ENCODE measurements at regions not wholly inside any gene's neighbourhood (a gene's known extent, or its start where the extent isn't known, plus 50 kb on each side); places are given as distances from the start of the nearest gene placed in this dataset.
"Not testable (repeated sequence)": the region's sequence is repeated elsewhere in the genome, so short reads cannot be mapped to it uniquely, and the experiment has no call there.

DNA sequence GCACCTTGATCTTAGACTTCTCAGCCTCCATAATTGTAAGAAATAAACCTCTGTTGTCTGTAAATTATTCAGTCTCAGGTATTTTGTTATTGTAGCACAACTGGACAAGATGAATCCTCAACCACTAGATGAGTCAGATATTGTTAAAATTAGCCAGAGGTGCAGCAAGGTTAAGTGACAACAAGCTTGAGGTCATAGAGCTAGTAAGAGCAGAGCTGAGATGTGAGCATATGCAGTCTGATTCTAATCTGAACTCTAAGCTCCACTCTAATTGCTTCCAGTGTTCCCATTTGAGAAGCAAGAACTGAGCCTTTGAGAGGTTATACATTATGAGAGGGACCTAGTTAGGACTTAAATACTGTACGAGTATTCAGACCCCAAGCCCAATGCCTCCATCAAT, 93.1 kb downstream of the FZD1 start:
- no peak for DNase-seq

DNA sequence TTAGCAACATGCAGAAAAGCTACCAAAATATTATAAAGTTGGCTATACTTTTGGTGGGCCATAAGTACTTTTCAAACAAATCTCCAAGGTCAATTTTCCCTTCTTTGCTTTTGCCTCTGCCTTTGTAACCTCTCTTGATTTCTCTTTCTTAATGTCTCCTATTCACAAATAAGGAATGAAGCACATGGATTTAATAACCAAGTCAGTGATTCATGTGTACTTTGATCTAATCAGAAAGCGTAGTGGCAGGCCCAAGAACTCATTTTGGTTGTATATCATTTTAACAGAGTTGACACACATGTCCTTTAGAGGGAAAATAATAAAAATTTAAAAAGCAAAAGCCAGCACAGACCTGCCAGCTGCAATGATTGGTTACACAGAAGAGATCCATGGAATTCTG, 93.7 kb downstream of the FZD1 start:
- no peak for DNase-seq

- no peak for DNase-seq
Measured at GRCh38 chr7:91358303-91358702, 94.1 kb downstream of the FZD1 start.

- DNase-seq = not testable (repeated sequence)
Measured at GRCh38 chr7:91365097-91365496, 100.9 kb downstream of the FZD1 start.

GRCh38 chr7:91366091-91366490, 101.9 kb downstream of the FZD1 start:
- DNase-seq = no peak

- DNase-seq = no peak
Measured at GRCh38 chr7:91367812-91368578, 103.8 kb downstream of the FZD1 start.

DNA sequence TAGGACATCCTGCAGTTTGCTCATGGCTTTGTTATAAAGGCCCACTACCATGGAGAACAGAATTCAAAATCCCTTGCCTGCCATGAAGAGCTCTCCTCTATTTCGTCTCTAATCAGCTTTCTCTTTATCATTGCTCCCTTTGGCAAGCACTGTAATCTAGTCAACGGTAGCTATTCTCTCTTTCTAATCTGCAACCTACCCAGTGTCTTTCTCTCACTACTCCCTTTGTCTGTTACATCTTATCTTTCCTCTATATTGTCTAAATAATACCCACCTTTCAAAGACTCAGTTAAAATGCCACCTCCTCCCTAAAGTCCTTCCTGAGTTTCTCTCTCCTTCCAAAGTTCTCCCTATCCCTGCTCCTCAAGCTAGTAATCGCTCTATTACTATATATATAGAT, 108.1 kb downstream of the FZD1 start:
- no peak for DNase-seq

GRCh38 chr7:91373111-91373800, 109.0 kb downstream of the FZD1 start:
- DNase-seq = no peak

- DNase-seq = no peak
Measured at GRCh38 chr7:91374321-91374989, 110.2 kb downstream of the FZD1 start.

DNA sequence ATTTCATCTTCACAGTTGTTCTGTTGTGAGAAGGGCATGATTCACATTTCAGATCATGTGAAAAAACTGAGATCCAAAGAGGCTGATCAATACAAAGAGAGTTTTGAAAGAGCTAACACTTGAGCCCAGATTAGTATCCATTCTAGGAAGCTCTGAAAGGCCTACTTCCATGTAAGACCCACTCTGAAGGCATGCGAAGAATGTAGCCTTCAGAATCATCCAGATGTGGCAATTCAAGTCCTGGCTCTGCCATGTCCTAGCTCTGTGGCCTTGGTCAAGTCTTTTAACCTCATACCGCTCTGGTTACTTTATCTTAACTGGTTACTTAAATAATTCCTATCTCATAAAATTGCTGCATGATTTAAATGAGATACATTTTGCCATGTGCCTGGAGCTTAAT, 111.1 kb downstream of the FZD1 start:
- no peak for DNase-seq

DNA sequence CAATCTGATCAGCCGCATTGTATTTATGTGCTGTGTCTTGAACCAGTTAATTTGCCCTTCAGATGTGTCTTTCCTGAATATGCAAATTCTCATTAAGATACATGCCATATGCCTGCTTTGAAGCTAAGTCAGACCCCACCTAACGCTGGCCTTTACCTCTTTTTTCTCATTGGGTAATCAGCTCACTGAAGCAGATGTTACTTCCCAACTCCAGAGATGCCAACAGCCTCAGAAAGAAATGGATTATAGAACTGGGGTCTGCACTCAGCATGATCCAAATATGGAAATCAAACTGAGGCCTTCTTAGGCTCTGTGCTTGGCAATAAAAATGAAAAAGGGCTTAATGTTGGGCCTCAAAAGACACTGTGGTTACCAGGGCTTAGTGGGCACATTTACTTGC, 113.9 kb downstream of the FZD1 start:
- no peak for DNase-seq

GRCh38 chr7:91379236-91379635, 115.0 kb downstream of the FZD1 start:
- DNase-seq = no peak

DNA sequence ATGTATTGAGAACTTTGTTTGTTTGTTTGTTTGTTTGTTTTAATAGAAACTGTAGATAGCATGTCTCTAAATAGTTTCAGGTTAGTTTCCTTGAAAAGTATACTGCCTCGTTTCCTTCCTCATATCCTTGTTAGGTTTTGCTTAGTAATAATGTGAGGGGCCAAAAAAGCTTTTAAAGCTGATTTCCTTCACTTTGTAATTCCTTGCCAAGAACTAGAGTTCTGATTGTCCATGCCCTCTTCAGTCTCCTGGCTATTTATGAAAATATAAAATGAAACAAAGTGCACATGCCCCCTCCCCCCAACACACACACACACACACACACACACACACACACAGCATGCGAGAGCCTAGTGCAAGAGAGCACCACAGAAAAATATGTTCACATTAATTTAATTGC, 115.8 kb downstream of the FZD1 start:
- no peak for DNase-seq

DNA sequence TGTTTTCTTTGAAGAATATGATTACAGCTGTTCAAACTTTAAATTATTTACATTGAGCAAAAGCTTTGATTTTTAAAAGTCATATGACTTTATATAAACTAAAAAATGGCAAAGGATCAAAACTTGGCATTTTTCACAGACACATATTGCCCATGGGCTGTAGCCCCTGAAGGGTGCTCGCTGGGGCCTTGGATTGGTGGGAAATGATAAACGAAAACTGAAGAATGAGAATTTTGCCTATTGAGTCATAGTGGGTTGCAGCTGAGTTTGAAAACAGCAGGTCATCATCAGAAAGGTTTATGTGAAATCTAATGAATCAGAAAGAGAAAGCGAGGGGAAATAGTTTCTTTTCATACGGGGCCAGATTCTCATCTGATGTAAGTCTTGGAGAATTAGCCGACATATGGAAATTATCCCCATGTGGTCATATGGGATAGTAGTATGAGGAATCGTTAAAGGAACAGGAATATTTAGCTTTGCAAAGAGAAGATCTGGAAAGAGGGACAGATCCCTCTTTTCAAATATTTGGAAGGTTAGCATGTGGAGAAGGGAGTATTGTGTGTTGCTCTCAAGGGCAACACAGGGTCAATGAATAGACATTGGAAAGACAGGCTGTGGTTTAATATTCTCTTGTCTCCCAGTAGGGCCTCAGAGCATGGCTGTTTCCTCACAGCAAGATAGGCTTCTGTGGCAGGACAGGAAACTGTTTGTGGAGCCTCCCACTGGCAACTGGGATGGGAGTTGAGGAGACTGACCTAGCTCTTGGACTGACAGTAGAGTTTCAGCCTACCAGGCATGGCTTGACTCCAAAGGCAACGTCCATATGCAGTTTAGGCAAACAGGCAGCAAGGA, 119.0 kb downstream of the FZD1 start:
- DNase-seq = no peak

- DNase-seq = no peak
Measured at GRCh38 chr7:91383905-91384274, 119.7 kb downstream of the FZD1 start.

- DNase-seq = not testable (repeated sequence)
Measured at GRCh38 chr7:91394757-91395156, 130.5 kb downstream of the FZD1 start.

DNA sequence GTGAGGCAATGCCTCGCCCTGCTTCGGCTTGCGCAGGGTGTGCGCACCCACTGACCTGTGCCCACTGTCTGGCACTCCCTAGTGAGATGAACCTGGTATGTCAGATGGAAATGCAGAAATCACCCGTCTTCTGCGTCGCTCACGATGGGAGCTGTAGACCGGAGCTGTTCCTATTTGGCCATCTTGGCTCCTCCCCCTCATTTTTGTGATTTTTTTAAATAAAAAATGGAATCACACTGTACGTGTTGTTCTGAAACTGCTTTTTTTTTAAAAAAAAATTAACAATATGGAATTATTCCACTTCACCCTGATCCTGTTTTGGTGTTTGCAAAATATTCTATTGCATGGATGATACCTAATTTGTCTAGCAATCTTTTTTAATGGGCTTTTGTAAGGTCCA, 131.1 kb downstream of the FZD1 start:
- not testable (repeated sequence) for DNase-seq

DNA sequence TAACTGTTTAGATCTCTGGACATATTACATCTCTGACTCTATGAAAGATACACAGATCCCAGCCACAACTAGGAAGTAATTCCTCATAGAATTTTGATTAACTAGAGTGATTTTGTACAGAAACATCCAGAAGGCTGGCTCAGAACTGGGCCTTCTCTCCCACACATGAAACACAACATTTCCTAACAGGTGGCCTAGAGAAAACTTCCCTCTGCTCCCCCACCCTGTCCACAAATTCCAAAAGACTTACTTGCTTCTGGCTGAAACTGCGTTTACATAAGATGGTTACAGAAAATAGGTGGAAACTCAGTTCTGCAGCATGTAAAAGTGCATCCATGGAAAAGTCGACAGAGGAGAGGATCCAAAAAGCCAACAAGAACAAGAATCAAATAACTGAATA, 132.9 kb downstream of the FZD1 start:
- DNase-seq = no peak

- DNase-seq = no peak
Measured at GRCh38 chr7:91397612-91398011, 133.4 kb downstream of the FZD1 start.

DNA sequence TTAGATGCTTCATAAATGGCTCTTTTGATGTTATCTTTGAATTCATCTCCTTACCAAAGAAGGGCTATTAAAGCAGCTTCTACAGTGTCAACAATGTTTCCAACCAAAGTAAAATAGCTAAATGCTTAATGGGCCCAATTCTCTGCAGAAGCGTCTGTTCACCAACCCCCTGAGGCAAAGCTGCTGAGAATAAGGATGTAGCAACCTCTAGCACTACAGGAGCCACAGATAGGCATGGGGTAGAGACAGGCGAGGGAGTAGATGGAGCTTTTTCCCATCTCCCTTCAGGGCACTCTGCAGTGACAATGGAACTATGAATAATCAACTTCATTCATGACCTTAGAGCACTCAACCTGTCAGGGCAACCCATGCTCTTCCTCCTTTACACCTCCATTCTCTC, 134.1 kb downstream of the FZD1 start:
- no peak for DNase-seq

DNA sequence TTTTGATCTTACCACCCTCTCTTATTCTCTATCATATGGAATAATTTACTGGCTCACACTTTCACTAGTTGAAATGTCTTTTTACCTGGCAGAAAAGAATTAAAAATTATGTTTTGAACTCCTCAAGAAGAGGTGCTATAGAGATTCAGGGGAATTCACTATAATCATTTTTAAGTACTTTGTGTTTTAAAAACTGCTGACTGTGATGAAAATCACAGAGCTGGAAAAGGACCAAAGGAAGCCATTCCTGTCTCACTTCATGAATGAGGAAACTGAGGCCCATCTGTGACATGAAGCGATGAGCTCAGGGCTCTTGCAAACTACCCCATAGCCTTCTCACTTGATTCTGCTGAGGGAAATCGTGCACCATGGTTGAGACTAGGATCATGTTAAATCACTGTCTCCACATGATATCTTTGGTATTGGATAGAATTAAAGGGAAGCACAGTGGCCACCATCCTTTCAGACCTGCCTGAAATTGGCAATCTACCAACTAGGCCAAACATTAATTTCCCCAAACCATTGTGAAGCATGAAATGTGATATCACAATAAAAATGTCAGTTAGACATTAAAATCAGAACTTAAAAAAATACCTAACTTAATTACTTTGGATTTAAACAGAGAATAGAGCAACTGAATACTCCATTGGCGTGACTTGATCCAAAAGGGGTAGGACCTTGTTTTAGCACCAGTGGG, 141.0 kb downstream of the FZD1 start:
- DNase-seq = no peak

DNA sequence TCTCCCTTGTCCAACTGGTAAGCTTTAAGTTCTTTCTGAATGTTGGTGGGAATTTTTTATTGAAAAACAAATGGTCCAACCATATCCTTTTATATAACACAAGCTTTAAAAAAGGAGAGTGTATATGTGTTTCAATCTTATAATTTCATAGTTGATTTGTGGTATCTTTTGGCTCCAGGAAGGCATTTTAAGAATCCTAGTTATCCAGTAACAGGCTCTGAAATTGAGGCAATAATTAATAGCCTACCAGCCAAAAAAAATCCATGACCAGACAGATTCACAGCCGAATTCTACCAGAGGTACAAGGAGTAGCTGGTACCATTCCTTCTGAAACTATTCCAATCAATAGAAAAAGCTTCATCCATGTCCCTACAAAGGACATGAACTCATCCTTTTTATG, 141.6 kb downstream of the FZD1 start:
- DNase-seq = not testable (repeated sequence)

DNA sequence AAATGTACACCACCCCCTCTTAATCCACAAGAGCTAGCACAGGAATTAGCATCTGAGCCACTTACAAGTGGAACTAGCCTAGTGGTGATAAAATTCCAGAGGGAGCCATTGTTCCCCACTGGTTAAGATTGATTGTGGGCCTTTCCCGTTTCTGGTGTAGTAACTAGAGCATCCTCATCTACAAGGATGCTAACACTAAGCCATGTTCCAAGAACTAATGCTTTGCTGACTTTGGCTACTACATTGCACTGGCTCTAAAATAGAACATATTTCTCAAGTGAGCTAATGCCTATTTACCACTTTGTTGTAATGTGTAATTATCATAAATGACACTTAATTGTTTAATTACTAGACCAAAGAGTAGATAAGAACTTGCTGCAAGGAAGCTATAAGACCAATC, 143.7 kb downstream of the FZD1 start:
- DNase-seq = no peak
